ENCODE measurements at regions not wholly inside any gene's neighbourhood (a gene's known extent, or its start where the extent isn't known, plus 50 kb on each side); places are given as distances from the start of the nearest gene placed in this dataset.

DNA sequence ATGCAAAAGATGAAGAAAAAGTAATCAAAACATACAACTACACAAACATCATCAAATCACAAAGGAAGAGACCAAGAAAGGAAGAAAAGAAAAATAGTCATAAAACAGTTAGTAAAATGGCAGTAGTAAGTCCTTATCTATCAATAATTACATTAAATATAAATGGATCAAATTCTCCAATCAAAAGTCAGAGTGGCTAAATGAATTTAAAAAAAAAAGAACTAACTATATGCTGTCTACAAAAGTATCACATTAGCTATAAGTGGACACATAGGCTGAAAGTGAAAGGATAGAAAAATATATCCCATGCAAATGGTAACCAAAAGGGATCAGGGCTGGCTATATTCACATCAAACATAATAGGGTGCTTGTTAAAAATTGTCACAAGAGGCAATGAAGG lies 116.5 kb downstream of the NOL4 start:
- no peaks in the 10 kb centered on the region for H3K4me1 ChIP-seq (ENCODE audit: insufficient read depth, low read length)
- TF ChIP-seq EZH2 (IDR thresholded peaks at IDR 0.05; ENCODE audit: low read length, unreplicated experiment) (no peak), EZH2phosphoT487 (IDR thresholded peaks at IDR 0.05; ENCODE audit: borderline replicate concordance, low read length) (no peak)
- TF ChIP-seq, protein P1, sequence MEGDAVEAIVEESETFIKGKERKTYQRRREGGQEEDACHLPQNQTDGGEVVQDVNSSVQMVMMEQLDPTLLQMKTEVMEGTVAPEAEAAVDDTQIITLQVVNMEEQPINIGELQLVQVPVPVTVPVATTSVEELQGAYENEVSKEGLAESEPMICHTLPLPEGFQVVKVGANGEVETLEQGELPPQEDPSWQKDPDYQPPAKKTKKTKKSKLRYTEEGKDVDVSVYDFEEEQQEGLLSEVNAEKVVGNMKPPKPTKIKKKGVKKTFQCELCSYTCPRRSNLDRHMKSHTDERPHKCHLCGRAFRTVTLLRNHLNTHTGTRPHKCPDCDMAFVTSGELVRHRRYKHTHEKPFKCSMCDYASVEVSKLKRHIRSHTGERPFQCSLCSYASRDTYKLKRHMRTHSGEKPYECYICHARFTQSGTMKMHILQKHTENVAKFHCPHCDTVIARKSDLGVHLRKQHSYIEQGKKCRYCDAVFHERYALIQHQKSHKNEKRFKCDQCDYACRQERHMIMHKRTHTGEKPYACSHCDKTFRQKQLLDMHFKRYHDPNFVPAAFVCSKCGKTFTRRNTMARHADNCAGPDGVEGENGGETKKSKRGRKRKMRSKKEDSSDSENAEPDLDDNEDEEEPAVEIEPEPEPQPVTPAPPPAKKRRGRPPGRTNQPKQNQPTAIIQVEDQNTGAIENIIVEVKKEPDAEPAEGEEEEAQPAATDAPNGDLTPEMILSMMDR (conservative IDR thresholded peaks at IDR 0.05; ENCODE audit: low read depth, low read length): no peak
- H3K27ac ChIP-seq (ENCODE audit: low read length): no peak overlapping the region
- H3K36me3 ChIP-seq (ENCODE audit: low read depth, low read length): no peaks in the 10 kb centered on the region
- H3K27me3 ChIP-seq (ENCODE audit: low read length): no peaks in the 10 kb centered on the region
- ChIA-PET CTCF (no interaction called here), POLR2A (ENCODE audit: unreplicated experiment) (no interaction called here)
- H3K4me3 ChIP-seq (ENCODE audit: low read length): no peak overlapping the region
- no peaks in the 10 kb centered on the region for H3K9me2 ChIP-seq (replicated peaks; ENCODE audit: low read length)
- no peaks in the 10 kb centered on the region for H3K9me3 ChIP-seq (ENCODE audit: low read length)
- no peaks in the 10 kb centered on the region for H3F3A ChIP-seq (ENCODE audit: low read length, unreplicated experiment)
- no peaks in the 10 kb centered on the region for H3K79me2 ChIP-seq (ENCODE audit: low read length)
- ATAC-seq (no peak), DNase-seq (no peak)
- H3K9ac ChIP-seq (ENCODE audit: low read length): no peak overlapping the region
- H3K4me2 ChIP-seq (ENCODE audit: low read length): no peak overlapping the region
- intact Hi-C loops (cut with micrococcal nuclease): no loop called here
- H2AFZ ChIP-seq (ENCODE audit: low read length): no peak overlapping the region
- no peaks in the 10 kb centered on the region for H4K20me1 ChIP-seq (ENCODE audit: low read length)
- BruUV-seq (replicated peaks): no TSS peak

DNA sequence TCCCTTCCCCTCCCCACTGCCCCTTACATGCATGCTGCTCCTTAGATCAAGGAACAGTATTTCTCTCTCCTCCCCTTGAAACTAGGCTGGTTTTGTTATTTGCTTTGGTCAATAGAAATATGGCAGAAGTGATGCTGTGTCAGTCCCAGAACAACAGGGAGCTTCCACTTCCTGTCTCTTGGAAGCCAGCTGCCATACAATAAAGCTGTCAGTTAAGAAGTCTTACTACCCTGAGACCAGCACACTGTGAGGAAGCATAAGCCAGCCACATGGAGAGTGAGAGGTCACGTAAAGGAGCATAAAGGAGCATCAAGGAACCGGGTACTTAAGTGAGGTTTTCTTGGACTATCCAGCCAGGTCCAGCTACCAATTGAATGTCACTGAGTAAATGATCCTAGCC lies 126.6 kb downstream of the NOL4 start:
- POLR2A ChIA-PET (ENCODE audit: unreplicated experiment): no interaction called here
- H3K9ac ChIP-seq (ENCODE audit: low read length): no peak overlapping the region
- intact Hi-C loops (cut with micrococcal nuclease): no loop called here
- H3K79me2 ChIP-seq (ENCODE audit: low read length): no peaks in the 10 kb centered on the region
- no peaks in the 10 kb centered on the region for H3F3A ChIP-seq (ENCODE audit: low read length, unreplicated experiment)
- no peaks in the 10 kb centered on the region for H3K36me3 ChIP-seq (ENCODE audit: low read depth, low read length)
- no peaks in the 10 kb centered on the region for H3K4me1 ChIP-seq (ENCODE audit: insufficient read depth, low read length)
- no peaks in the 10 kb centered on the region for H4K20me1 ChIP-seq (ENCODE audit: low read length)
- H3K4me3 ChIP-seq (ENCODE audit: low read length): no peak overlapping the region
- no peak for ATAC-seq
- H3K4me2 ChIP-seq (ENCODE audit: low read length): no peak overlapping the region
- no peaks in the 10 kb centered on the region for H3K27me3 ChIP-seq (ENCODE audit: low read length)
- H3K9me2 ChIP-seq (replicated peaks; ENCODE audit: low read length): no peaks in the 10 kb centered on the region
- no peak overlapping the region for H2AFZ ChIP-seq (ENCODE audit: low read length)
- no peak overlapping the region for H3K27ac ChIP-seq (ENCODE audit: low read length)
- H3K9me3 ChIP-seq (ENCODE audit: low read length): no peaks in the 10 kb centered on the region
- BruUV-seq (replicated peaks): no TSS peak
- TF ChIP-seq EZH2 (IDR thresholded peaks at IDR 0.05; ENCODE audit: low read length, unreplicated experiment) (no peak), EZH2phosphoT487 (IDR thresholded peaks at IDR 0.05; ENCODE audit: borderline replicate concordance, low read length) (no peak)
- TF ChIP-seq, protein P1 (conservative IDR thresholded peaks at IDR 0.05; ENCODE audit: low read depth, low read length): no peak
- DNase-seq: no peak
- CTCF ChIA-PET: no interaction called here

DNA sequence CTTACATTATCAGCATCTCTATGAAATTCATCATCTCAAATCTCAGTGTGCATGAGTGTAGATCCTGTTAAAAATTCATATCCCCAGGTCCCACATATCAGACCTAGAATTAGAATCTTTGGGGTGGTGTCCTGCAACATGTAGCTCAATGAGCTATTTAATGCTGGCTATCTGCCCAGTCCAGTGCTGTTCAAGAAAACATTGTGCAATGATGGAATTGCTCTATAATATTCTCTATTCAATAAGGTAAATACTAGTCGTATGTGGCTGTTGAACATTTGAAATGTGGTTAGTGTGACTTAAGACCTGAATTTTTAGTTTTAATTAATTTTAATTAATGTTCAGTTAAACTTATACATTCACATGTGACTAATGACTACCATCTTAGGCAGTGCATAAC lies 127.4 kb downstream of the NOL4 start:
- H3K27ac ChIP-seq (ENCODE audit: low read length): no peak overlapping the region
- BruUV-seq (replicated peaks): no TSS peak
- ATAC-seq (no peak), DNase-seq (no peak)
- CTCF ChIA-PET: no interaction called here
- no peak overlapping the region for H2AFZ ChIP-seq (ENCODE audit: low read length)
- no peaks in the 10 kb centered on the region for H3K79me2 ChIP-seq (ENCODE audit: low read length)
- H3K36me3 ChIP-seq (ENCODE audit: low read depth, low read length): no peaks in the 10 kb centered on the region
- H3K9me2 ChIP-seq (replicated peaks; ENCODE audit: low read length): no peaks in the 10 kb centered on the region
- POLR2A ChIA-PET (ENCODE audit: unreplicated experiment): no interaction called here
- TF ChIP-seq, protein P1 (conservative IDR thresholded peaks at IDR 0.05; ENCODE audit: low read depth, low read length): no peak
- no peaks in the 10 kb centered on the region for H4K20me1 ChIP-seq (ENCODE audit: low read length)
- intact Hi-C loops (cut with micrococcal nuclease): no loop called here
- no peak overlapping the region for H3K4me3 ChIP-seq (ENCODE audit: low read length)
- no peaks in the 10 kb centered on the region for H3K4me1 ChIP-seq (ENCODE audit: insufficient read depth, low read length)
- no peaks in the 10 kb centered on the region for H3K9me3 ChIP-seq (ENCODE audit: low read length)
- H3K4me2 ChIP-seq (ENCODE audit: low read length): no peak overlapping the region
- no peak overlapping the region for H3K9ac ChIP-seq (ENCODE audit: low read length)
- no peaks in the 10 kb centered on the region for H3F3A ChIP-seq (ENCODE audit: low read length, unreplicated experiment)
- no peaks in the 10 kb centered on the region for H3K27me3 ChIP-seq (ENCODE audit: low read length)
